Kidney (tissue), 13 donors: ENCODE measurements at regions not wholly inside any gene's neighbourhood (a gene's known extent, or its start where the extent isn't known, plus 50 kb on each side); places are given as distances from the start of the nearest gene placed in this dataset.
"Not testable (repeated sequence)": the region's sequence is repeated elsewhere in the genome, so short reads cannot be mapped to it uniquely, and the experiment has no call there.

Experiments used
- DNase-seq, 5 donors: peaks; one replicate each; pipeline ENCODE4 v3.0.0-alpha.2; 2013 to 2020
- FAIRE-seq: peaks from 2 replicates; lab custom pipeline; 2012; peaks lifted over from hg19 to GRCh38; lab: Jason Lieb, UNC
- H3K27ac ChIP-seq, 2 donors: one replicate each; pipeline ENCODE4 v1.7.0; 2013; ENCODE audit warnings: low read depth in 2 of 2, low read length in 2 of 2, inconsistent platforms in 1 of 2
- H3K27me3 ChIP-seq: one replicate; pipeline ENCODE4 v1.7.1; 2013; ENCODE audit warnings: low read length, inconsistent platforms; ENCODE audit not compliant: control insufficient read depth, insufficient read depth
- H3K36me3 ChIP-seq, 3 donors: one replicate each; pipeline versions ENCODE4 v1.7.0 to v1.7.1; 2013; ENCODE audit warnings: low read length in 3 of 3, control low read depth in 1 of 3, inconsistent platforms in 1 of 3; ENCODE audit not compliant: insufficient read depth in 3 of 3, control insufficient read depth in 2 of 3
- H3K4me1 ChIP-seq, 3 donors: one replicate each; pipeline versions ENCODE4 v1.7.0 to v1.7.1; 2013; ENCODE audit warnings: low read length in 3 of 3, inconsistent platforms in 1 of 3, low read depth in 1 of 3; ENCODE audit not compliant: control insufficient read depth in 2 of 3, insufficient read depth in 2 of 3
- H3K4me3 ChIP-seq, 3 donors: one replicate each; pipeline versions ENCODE4 v1.7.0 to v1.8.1; 2013; ENCODE audit warnings: low read length in 3 of 3, control low read depth in 1 of 3, inconsistent platforms in 1 of 3
- H3K9ac ChIP-seq, 3 donors: one replicate each; pipeline versions ENCODE4 v1.7.0 to v1.7.1; 2013; ENCODE audit warnings: low read length in 3 of 3, control low read depth in 1 of 3, inconsistent platforms in 1 of 3
- H3K9me3 ChIP-seq, 3 donors: one replicate each; pipeline versions ENCODE4 v1.7.0 to v1.7.1; 2013; ENCODE audit warnings: low read length in 3 of 3, control low read depth in 1 of 3, inconsistent platforms in 1 of 3; ENCODE audit not compliant: control insufficient read depth in 2 of 3, insufficient read depth in 1 of 3
- intact Hi-C: fragments of 100-400 bp; cut with DNase I; formaldehyde crosslinking; loops from one replicate; pipeline ENCODE4 v1.11.1; 2022
- TF ChIP-seq, protein P1 (sequence below): IDR thresholded peaks from 3 replicates; pipeline ENCODE4 v1.5.1; 2012; ENCODE audit warnings: mild to moderate bottlenecking, moderate library complexity, borderline replicate concordance; ENCODE audit not compliant: insufficient read depth; ENCODE audit errors: extremely low read depth
- donor health status: control.
- donor health status: control.
- donor health status: control.
- donor health status: control.
- donor health status: control.
- donor health status: DM: yes; HTN: yes; CAD: no.
- donor health status: Normal renal cell carcinoma (clear cell type).

DNA sequence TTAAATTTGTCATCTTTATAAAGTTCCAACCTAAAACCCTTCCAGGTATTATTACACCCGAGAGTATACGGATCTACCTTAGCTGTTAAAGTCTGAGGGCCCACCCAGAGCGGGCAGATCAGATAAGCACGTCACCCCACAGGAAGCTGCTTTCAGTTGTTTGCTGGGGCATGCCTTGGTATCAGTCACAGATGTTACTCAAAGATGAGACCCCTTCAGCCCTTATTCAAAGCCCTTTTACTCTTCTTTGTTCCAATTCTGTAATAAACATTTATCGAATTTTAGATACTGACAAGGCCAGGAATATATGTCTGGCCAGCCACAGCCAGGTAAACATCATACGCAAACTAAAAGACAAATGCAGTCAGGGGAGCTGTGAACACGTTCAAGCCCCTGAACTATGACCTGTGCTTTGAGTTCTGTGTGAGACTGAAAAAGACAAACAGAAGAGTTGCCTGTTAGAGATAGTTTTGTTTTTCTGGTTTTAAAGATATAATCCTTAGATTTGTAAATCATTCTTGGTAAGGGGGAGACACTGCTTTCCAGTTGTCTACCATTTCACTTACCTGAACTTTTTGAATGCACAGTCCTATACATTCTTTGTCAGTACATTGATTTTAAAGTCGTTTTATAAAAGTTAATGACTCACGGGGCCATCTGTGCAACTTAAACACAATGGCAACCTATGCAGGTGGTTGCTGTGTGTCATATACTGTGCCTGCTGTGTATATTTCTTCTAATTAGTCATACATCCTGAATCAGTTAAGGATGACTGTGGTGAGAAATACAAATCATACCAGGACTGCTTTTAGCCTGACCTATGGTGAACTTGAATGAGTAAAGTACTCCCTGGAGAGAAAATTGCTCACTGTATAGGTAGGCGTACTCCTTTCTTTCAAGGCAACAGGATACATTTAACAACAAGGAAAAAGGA is 100.5 kb upstream of the ITPRID2 start:
- DNase-seq = peak in 1 of 5 donors; percentile 25

GRCh38 chr2:181792906-181793305 is 98.6 kb upstream of the ITPRID2 start:
- Histone ChIP-seq H3K36me3 (no peaks in the 10 kb centered on the region), H3K27ac (no peak overlapping the region), H3K9me3 (no peaks in the 10 kb centered on the region), H3K4me3 (no peak overlapping the region), H3K9ac (no peak overlapping the region), H3K27me3 (no peaks in the 10 kb centered on the region), H3K4me1 (no peaks in the 10 kb centered on the region)
- FAIRE-seq = no peak
- intact Hi-C loops = no loop called here
- TF ChIP-seq, protein P1, sequence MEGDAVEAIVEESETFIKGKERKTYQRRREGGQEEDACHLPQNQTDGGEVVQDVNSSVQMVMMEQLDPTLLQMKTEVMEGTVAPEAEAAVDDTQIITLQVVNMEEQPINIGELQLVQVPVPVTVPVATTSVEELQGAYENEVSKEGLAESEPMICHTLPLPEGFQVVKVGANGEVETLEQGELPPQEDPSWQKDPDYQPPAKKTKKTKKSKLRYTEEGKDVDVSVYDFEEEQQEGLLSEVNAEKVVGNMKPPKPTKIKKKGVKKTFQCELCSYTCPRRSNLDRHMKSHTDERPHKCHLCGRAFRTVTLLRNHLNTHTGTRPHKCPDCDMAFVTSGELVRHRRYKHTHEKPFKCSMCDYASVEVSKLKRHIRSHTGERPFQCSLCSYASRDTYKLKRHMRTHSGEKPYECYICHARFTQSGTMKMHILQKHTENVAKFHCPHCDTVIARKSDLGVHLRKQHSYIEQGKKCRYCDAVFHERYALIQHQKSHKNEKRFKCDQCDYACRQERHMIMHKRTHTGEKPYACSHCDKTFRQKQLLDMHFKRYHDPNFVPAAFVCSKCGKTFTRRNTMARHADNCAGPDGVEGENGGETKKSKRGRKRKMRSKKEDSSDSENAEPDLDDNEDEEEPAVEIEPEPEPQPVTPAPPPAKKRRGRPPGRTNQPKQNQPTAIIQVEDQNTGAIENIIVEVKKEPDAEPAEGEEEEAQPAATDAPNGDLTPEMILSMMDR = no peak
- no peak for DNase-seq

More for the DNA sequence above, 100.5 kb upstream of the ITPRID2 start:
- no peak for FAIRE-seq
- no peak overlapping the region for H3K27ac ChIP-seq
- TF ChIP-seq, protein P1 = no peak
- H3K4me3 ChIP-seq = no peak overlapping the region
- H3K4me1 ChIP-seq = peaks cover 0 to 8% (median 4%) of the 10 kb centered on the region in 3 donors
- no peaks in the 10 kb centered on the region for H3K27me3 ChIP-seq
- H3K9ac ChIP-seq = no peak overlapping the region
- H3K9me3 ChIP-seq = no peaks in the 10 kb centered on the region
- intact Hi-C loops = no loop called here
- H3K36me3 ChIP-seq = no peaks in the 10 kb centered on the region

- Histone ChIP-seq H3K4me1 (no peaks in the 10 kb centered on the region), H3K4me3 (no peak overlapping the region), H3K27me3 (no peaks in the 10 kb centered on the region), H3K27ac (no peak overlapping the region), H3K9me3 (no peaks in the 10 kb centered on the region), H3K36me3 (no peaks in the 10 kb centered on the region), H3K9ac (no peak overlapping the region)
- intact Hi-C loops = no loop called here
- TF ChIP-seq, protein P1 = no peak
- FAIRE-seq (no peak), DNase-seq (no peak)
Observed at GRCh38 chr2:181798022-181798421, 93.5 kb upstream of the ITPRID2 start.

DNA sequence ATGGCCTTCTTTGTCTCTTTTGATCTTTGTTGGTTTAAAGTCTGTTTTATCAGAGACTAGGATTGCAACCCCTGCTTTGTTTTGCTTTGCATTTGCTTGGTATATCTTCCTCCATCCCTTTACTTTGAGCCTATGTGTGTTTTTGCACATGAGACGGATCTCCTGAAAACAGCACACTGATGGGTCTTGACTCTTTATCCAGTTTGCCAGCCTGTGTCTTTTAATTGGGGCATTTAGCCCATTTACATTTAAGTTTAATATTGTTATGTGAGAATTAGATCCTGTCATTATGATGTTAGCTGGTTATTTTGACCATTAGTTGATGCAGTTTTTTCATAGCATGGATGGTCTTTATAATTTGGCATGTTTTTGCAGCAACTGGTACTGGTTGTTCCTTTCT is 89.2 kb upstream of the ITPRID2 start:
- H3K36me3 ChIP-seq, H3K4me3 ChIP-seq, H3K27me3 ChIP-seq, intact Hi-C loops, H3K27ac ChIP-seq, FAIRE-seq, H3K4me1 ChIP-seq, DNase-seq, H3K9me3 ChIP-seq, H3K9ac ChIP-seq: not testable (repeated sequence)

DNA sequence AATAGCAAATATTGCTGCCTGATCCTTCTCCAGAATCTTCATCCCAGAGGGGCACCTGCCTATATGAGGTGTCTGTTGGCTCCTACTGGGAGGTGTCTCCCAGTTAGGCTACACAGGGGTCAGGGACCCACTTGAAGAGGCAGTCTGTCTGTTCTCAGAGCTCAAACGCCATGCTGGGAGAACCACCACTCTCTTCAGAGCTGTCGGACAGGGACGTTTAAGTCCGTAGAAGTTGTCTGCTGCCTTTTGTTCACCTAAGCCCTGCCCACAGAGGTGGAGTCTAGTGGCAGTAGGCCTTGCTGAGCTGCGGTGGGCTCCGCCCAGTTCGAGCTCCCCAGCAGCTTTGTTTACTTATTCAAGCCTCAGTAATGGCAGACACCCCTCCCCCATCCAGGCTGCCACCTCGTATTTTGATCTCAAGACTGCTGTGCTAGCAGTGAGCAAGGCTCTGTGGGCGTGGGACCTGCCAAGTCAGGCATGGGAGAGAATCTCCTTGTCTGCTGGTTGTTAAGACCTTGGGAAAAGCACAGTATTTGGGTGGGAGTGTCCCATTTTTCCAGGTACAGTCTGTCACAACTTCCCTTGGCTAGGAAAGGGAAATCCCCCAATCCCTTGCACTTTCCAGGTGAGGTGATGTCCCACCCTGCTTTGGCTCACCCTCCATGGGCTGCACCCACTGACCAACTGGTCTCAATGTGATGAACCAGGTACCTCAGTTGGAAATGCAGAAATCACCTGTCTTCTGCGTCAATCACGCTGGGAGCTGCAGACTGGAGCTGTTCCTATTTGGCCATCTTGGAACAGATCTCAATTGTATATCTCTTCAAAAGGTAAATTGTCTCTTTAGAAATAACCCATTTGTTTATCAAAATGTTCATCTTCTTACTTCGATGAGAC is 87.4 kb upstream of the ITPRID2 start:
- H3K9me3 ChIP-seq, H3K36me3 ChIP-seq, H3K9ac ChIP-seq, H3K27ac ChIP-seq, intact Hi-C loops, H3K4me1 ChIP-seq, FAIRE-seq, H3K4me3 ChIP-seq, H3K27me3 ChIP-seq: not testable (repeated sequence)
- peak in 2 of 5 donors; percentile 45 to 60 for DNase-seq
